Stimulated activated CD4-positive, alpha-beta T cell treated with anti-CD3 and anti-CD28 coated beads, Interleukin-1b, Interleukin-23, amount 100 ng/mL, for 24 hours (primary cell): ENCODE measurements at regions not wholly inside any gene's neighbourhood (a gene's known extent, or its start where the extent isn't known, plus 50 kb on each side); places are given as distances from the start of the nearest gene placed in this dataset.

ENCODE experiments used
- DNase-seq, 4 experiments: peaks; one replicate each; pipeline ENCODE4 v3.0.0-alpha.2; 2020; ENCODE audit warnings: low read depth in 4 of 4, low spot score in 1 of 4

- no peak for DNase-seq
Measured at GRCh38 chr18:24869285-24869684, 408.8 kb downstream of the HRH4 start.

GRCh38 chr18:24875286-24875685, 414.8 kb downstream of the HRH4 start:
- DNase-seq: no peak

- DNase-seq: no peak
Measured at GRCh38 chr18:24875777-24876176, 415.3 kb downstream of the HRH4 start.

- no peak for DNase-seq
Measured at GRCh38 chr18:24876266-24876665, 415.8 kb downstream of the HRH4 start.

GRCh38 chr18:24877066-24877465, 416.6 kb downstream of the HRH4 start:
- DNase-seq: no peak

GRCh38 chr18:24877546-24877945, 417.1 kb downstream of the HRH4 start:
- DNase-seq: no peak

- DNase-seq: no peak
Measured at GRCh38 chr18:24878289-24878688, 417.9 kb downstream of the HRH4 start.

GRCh38 chr18:24885276-24885675, 424.8 kb downstream of the HRH4 start:
- DNase-seq: no peak

GRCh38 chr18:24894880-24895279, 434.4 kb downstream of the HRH4 start:
- DNase-seq: no peak

GRCh38 chr18:24897461-24897860, 437.0 kb downstream of the HRH4 start:
- no peak for DNase-seq

- DNase-seq: no peak
Measured at GRCh38 chr18:24910221-24910620, 441.7 kb downstream of the ZNF521 start.

- no peak for DNase-seq
Measured at GRCh38 chr18:24913507-24914170, 438.3 kb downstream of the ZNF521 start.

- DNase-seq: no peak
Measured at GRCh38 chr18:24914171-24914525, 437.8 kb downstream of the ZNF521 start.

GRCh38 chr18:24914685-24915084, 437.3 kb downstream of the ZNF521 start:
- no peak for DNase-seq

- DNase-seq: no peak
Measured at GRCh38 chr18:24915547-24915946, 436.4 kb downstream of the ZNF521 start.

- DNase-seq: no peak
Measured at GRCh38 chr18:24917767-24918166, 434.2 kb downstream of the ZNF521 start.

GRCh38 chr18:24918257-24918656, 433.7 kb downstream of the ZNF521 start:
- no peak for DNase-seq

GRCh38 chr18:24919181-24919797, 432.7 kb downstream of the ZNF521 start:
- no peak for DNase-seq

GRCh38 chr18:24922491-24922890, 429.5 kb downstream of the ZNF521 start:
- DNase-seq: no peak

- DNase-seq: no peak
Measured at GRCh38 chr18:24923138-24923537, 428.8 kb downstream of the ZNF521 start.

GRCh38 chr18:24924066-24924716, 427.8 kb downstream of the ZNF521 start:
- no peak for DNase-seq

- DNase-seq: no peak
Measured at GRCh38 chr18:24926649-24927048, 425.3 kb downstream of the ZNF521 start.
